K562 (cell line): ENCODE measurements at regions not wholly inside any gene's neighbourhood (a gene's known extent, or its start where the extent isn't known, plus 50 kb on each side); places are given as distances from the start of the nearest gene placed in this dataset.

ENCODE experiments used
- ATAC-seq: fragments of 200-7000 bp; cut with Tn5 transposase; 3 replicates; pipeline ENCODE4 v1.9.1; 2020; ENCODE audit warnings: moderate library complexity
- BruUV-seq: library from RNA; stranded (reverse); fragments of 400-500 nt; replicated peaks from 2 replicates; lab custom pipeline; 2021; lab: Mats Ljungman, UMichigan
- CTCF ChIA-PET: fragments of 300-600 bp; formaldehyde crosslinking; extraction: SDS; loops from one replicate; lab custom pipeline; 2021; ENCODE audit warnings: low intra/inter-chr PET ratio; lab: Yijun Ruan, JAX
- POLR2A ChIA-PET: fragments of 300-600, 350-650 bp; sonication (Branson Sonifier 250); formaldehyde crosslinking; extraction: SDS; loops from one replicate; lab custom pipeline; 2021; ENCODE audit warnings: antibody characterized with exemption, inconsistent platforms; lab: Yijun Ruan, JAX
- DNase-seq, 4 experiments: peaks; one replicate each; pipeline versions ENCODE4 v3.0.0 to v3.0.0-alpha.2; 2011 to 2018; ENCODE audit warnings: low spot score in 3 of 4, mixed read lengths in 3 of 4; ENCODE audit errors: extremely low read depth in 1 of 4
- FAIRE-seq: peaks from 2 replicates; lab custom pipeline; 2011; peaks lifted over from hg19 to GRCh38; lab: Jason Lieb, UNC
- H2AFZ ChIP-seq: 2 replicates; pipeline ENCODE4 v1.6.0; 2011; ENCODE audit warnings: low read depth, low read length, control low read depth, inconsistent platforms
- H3K27ac ChIP-seq: fragments of 200-600 bp; 3 replicates; pipeline ENCODE4 v1.8.0; 2011; ENCODE audit warnings: low read depth, mild to moderate bottlenecking, control low read depth, inconsistent platforms, low read length, moderate library complexity, mixed read lengths; ENCODE audit errors: extremely low read depth
- H3K27me3 ChIP-seq, 2 experiments: fragments of 300-600 bp in 1 of 2; 2 replicates in 1 of 2; 3 replicates in 1 of 2; pipeline versions ENCODE4 v1.6.0 to v1.8.0; 2011; ENCODE audit warnings: inconsistent platforms in 2 of 2, low read length in 2 of 2, mild to moderate bottlenecking in 1 of 2, mixed read lengths in 1 of 2, moderate library complexity in 1 of 2; ENCODE audit not compliant: control insufficient read depth in 2 of 2, insufficient read depth in 2 of 2
- H3K36me3 ChIP-seq: fragments of 300-600 bp; 3 replicates; pipeline ENCODE4 v1.8.0; 2011; ENCODE audit warnings: mild to moderate bottlenecking, low read length, inconsistent platforms; ENCODE audit not compliant: control insufficient read depth, insufficient read depth
- H3K4me1 ChIP-seq, 2 experiments: fragments of 200-600 bp in 1 of 2; replicated peaks in 1 of 2; 2 replicates in 1 of 2; 3 replicates in 1 of 2; pipeline versions ENCODE4 v1.5.1 to v1.8.0; 2011; ENCODE audit warnings: inconsistent platforms in 2 of 2, low read length in 2 of 2, mild to moderate bottlenecking in 1 of 2, mixed read lengths in 1 of 2, moderate library complexity in 1 of 2; ENCODE audit not compliant: control insufficient read depth in 2 of 2, insufficient read depth in 2 of 2
- H3K4me2 ChIP-seq: 2 replicates; pipeline ENCODE4 v1.6.1; 2011; ENCODE audit warnings: low read length, control low read depth, inconsistent platforms, mixed read lengths; ENCODE audit not compliant: insufficient read depth
- H3K4me3 ChIP-seq: fragments of 200-600 bp; sonication (generic), shearing (Covaris generic); 2 replicates; pipeline ENCODE4 v1.5.1; 2016; ENCODE audit warnings: control low read depth, inconsistent platforms
- H3K79me2 ChIP-seq: fragments of 200-600 bp; 3 replicates; pipeline ENCODE4 v1.8.0; 2011; ENCODE audit warnings: low read length, inconsistent platforms; ENCODE audit not compliant: control insufficient read depth, insufficient read depth
- H3K9ac ChIP-seq, 2 experiments: 2 replicates each; pipeline versions ENCODE4 v1.6.0 to v1.6.1; 2011; ENCODE audit warnings: low read depth in 2 of 2, low read length in 2 of 2, control low read depth in 1 of 2, inconsistent platforms in 1 of 2, mild to moderate bottlenecking in 1 of 2, mixed read lengths in 1 of 2; ENCODE audit not compliant: insufficient read depth in 1 of 2
- H3K9me1 ChIP-seq: one replicate; pipeline ENCODE4 v1.6.0; 2011; ENCODE audit warnings: inconsistent platforms, mild to moderate bottlenecking, low read length, moderate library complexity; ENCODE audit not compliant: control insufficient read depth, insufficient read depth
- H3K9me3 ChIP-seq: replicated peaks from 2 replicates; pipeline ENCODE4 v1.5.1; 2011; ENCODE audit warnings: low read depth, low read length, inconsistent platforms; ENCODE audit not compliant: control insufficient read depth, insufficient read depth
- H4K20me1 ChIP-seq: replicated peaks from 2 replicates; pipeline ENCODE4 v1.6.1; 2011; ENCODE audit warnings: low read length, inconsistent platforms, mixed read lengths; ENCODE audit not compliant: control insufficient read depth, insufficient read depth
- HCFC1 ChIP-seq: IDR thresholded peaks from 2 replicates; pipeline ENCODE4 v1.6.1; 2012; ENCODE audit warnings: low read depth, low read length, improper control_type of control experiment
- HEY1 ChIP-seq: fragments of 250-450 bp; sonication (Bioruptor Pico); IDR thresholded peaks from 2 replicates; pipeline ENCODE4 v1.5.0; 2020; ENCODE audit warnings: mild to moderate bottlenecking, moderate library complexity, borderline replicate concordance
- MED1 ChIP-seq: sonication (generic); formaldehyde crosslinking; IDR thresholded peaks from 2 replicates; pipeline ENCODE4 v1.8.1; 2023; ENCODE audit warnings: missing genetic modification reagents, borderline replicate concordance
- NKRF ChIP-seq: fragments of 450-650 bp; IDR thresholded peaks from 2 replicates; pipeline ENCODE4 v1.6.1; 2016; ENCODE audit warnings: borderline replicate concordance
- NONO ChIP-seq, 2 experiments: fragments of 200-400 bp in 1 of 2; fragments of 450-650 bp in 1 of 2; formaldehyde crosslinking in 1 of 2; IDR thresholded peaks; 2 replicates each; pipeline ENCODE4 v1.6.1; 2017; ENCODE audit warnings: low read depth in 2 of 2, mild to moderate bottlenecking in 2 of 2, moderate library complexity in 2 of 2, low read length in 1 of 2
- PBX2 ChIP-seq, 2 experiments: IDR thresholded peaks in 1 of 2; conservative IDR thresholded peaks in 1 of 2; 2 replicates each; pipeline ENCODE4 v1.6.1; 2016; ENCODE audit warnings: low read depth in 2 of 2, mild to moderate bottlenecking in 1 of 2, missing compliant biosample characterization in 1 of 2, missing genetic modification characterization in 1 of 2, moderate library complexity in 1 of 2
- POLR2G ChIP-seq: fragments of 200-400 bp; formaldehyde crosslinking; IDR thresholded peaks from 2 replicates; pipeline ENCODE4 v1.6.1; 2017; ENCODE audit warnings: low read depth, mild to moderate bottlenecking, antibody characterized with exemption, low read length, moderate library complexity
- RBFOX2 ChIP-seq: fragments of 200-400 bp; formaldehyde crosslinking; IDR thresholded peaks from 2 replicates; pipeline ENCODE4 v1.6.1; 2017; ENCODE audit warnings: low read depth, mild to moderate bottlenecking, low read length, moderate library complexity
- SRF ChIP-seq, 2 experiments: fragments of 250-450, 450-650 bp in 1 of 2; sonication (Bioruptor Pico) in 1 of 2; sonication (generic) in 1 of 2; formaldehyde crosslinking; IDR thresholded peaks; 2 replicates each; pipeline versions ENCODE4 v1.5.0 to v1.5.1; 2020 to 2022; ENCODE audit warnings: mild to moderate bottlenecking in 1 of 2, missing genetic modification reagents in 1 of 2
- ZNF224 ChIP-seq: sonication (generic); formaldehyde crosslinking; IDR thresholded peaks from 2 replicates; pipeline ENCODE4 v1.8.0; 2022; ENCODE audit warnings: mild to moderate bottlenecking, missing genetic modification reagents
- ZNF280B ChIP-seq: fragments of 250-450 bp; sonication (Bioruptor Pico); IDR thresholded peaks from 2 replicates; pipeline ENCODE4 v1.5.1; 2021; ENCODE audit warnings: mild to moderate bottlenecking
- ZNF408 ChIP-seq: fragments of 250-450 bp; sonication (Bioruptor Pico); IDR thresholded peaks from 2 replicates; pipeline ENCODE4 v1.4.0; 2020; ENCODE audit warnings: low read depth, mild to moderate bottlenecking, moderate library complexity
- ZNF717 ChIP-seq: fragments of 250-450 bp; sonication (Bioruptor Pico); IDR thresholded peaks from 2 replicates; pipeline ENCODE4 v1.5.0; 2021
- WGBS: fragments of 100-300 bp; shearing (Covaris generic); methylation state at CpG from one replicate; pipeline ENCODE4 v1.1.6; 2016; ENCODE audit warnings: low coverage, mixed read lengths; ENCODE audit not compliant: insufficient coverage; ENCODE audit errors: missing lambda C conversion rate; 5-methylcytosine and 5-hydroxymethylcytosine counted together
- in situ Hi-C: fragments of 300-500 bp; cut with MboI; formaldehyde crosslinking; loops from 4 replicates; pipeline ENCODE4 v1.15.0; 2018; ENCODE audit warnings: inconsistent platforms, mixed read lengths
- intact Hi-C: fragments of 100-400 bp; cut with micrococcal nuclease; formaldehyde crosslinking; loops from 2 replicates; pipeline ENCODE4 v1.14.2; 2022
- TF ChIP-seq, protein P1 (sequence below), 2 experiments: fragments of 450-650 bp in 1 of 2; sonication (generic) in 1 of 2; formaldehyde crosslinking in 1 of 2; IDR thresholded peaks in 1 of 2; conservative IDR thresholded peaks in 1 of 2; 2 replicates each; pipeline versions ENCODE4 v1.6.1 to v1.8.1; 2016 to 2023; ENCODE audit warnings: mild to moderate bottlenecking in 2 of 2, moderate library complexity in 2 of 2, inconsistent platforms in 1 of 2, missing genetic modification reagents in 1 of 2

DNA sequence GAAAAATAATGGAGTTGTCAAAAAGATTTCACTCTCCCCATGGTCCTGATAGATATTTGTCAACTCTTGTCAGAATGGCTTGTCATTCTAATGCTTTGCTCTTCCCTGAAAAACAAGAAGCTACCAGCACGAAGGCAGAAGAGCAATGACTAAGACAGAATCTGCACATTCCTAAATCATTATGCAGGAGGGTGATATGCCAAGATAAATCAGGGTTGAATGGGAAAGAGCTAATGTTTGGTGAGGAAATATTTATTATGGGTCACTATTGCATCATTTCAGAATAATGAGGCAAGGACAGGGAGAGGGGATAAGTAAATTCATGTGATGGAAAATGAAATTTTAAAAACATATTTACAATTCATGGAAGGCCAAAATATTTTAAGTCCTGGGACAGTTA, 297.5 kb upstream of the XYLT1 start:
- no peak for FAIRE-seq
- intact Hi-C loops (no loop called here), in situ Hi-C loops (no loop called here)
- no peak for ATAC-seq
- no peak for DNase-seq
- H3K79me2 ChIP-seq: no peaks in the 10 kb centered on the region
- H2AFZ ChIP-seq: no peak overlapping the region
- no peaks in the 10 kb centered on the region for H3K4me1 ChIP-seq
- ChIA-PET CTCF (no interaction called here), POLR2A (no interaction called here)
- 11% methylated on average over 1 of the region's 1 CpG for WGBS
- no peaks in the 10 kb centered on the region for H3K27me3 ChIP-seq
- H3K9me1 ChIP-seq: no peaks in the 10 kb centered on the region
- H3K9ac ChIP-seq: no peak overlapping the region
- BruUV-seq: no TSS peak
- H3K36me3 ChIP-seq: no peaks in the 10 kb centered on the region
- no peaks in the 10 kb centered on the region for H4K20me1 ChIP-seq
- no peak overlapping the region for H3K4me2 ChIP-seq
- H3K27ac ChIP-seq: no peak overlapping the region
- H3K4me3 ChIP-seq: no peak overlapping the region
- no peaks in the 10 kb centered on the region for H3K9me3 ChIP-seq
- TF ChIP-seq ZNF408 (CRISPR knock-in tag) (no peak), ZNF717 (no peak), PBX2 (CRISPR knock-in tag; IDR thresholded peaks at IDR 0.05; ENCODE audit: low read depth) (no peak), PBX2 (tag; conservative IDR thresholded peaks at IDR 0.05; ENCODE audit: low read depth) (0 out of 2 replicates have a peak, but pooled peaks have one; percentile 38), HEY1 (CRISPR knock-in tag) (no peak), ZNF280B (CRISPR knock-in tag) (no peak), ZNF224 (CRISPR knock-in tag) (no peak), HCFC1 (no peak), NONO (IDR thresholded peaks at IDR 0.05; ENCODE audit: low read depth in 2 of 2, low read length in 1 of 2) (no peak), RBFOX2 (no peak), NKRF (no peak), POLR2G (no peak), MED1 (CRISPR knock-in tag) (no peak), SRF (CRISPR knock-in tag; IDR thresholded peaks at IDR 0.05) (no peak)
- TF ChIP-seq, protein P1, sequence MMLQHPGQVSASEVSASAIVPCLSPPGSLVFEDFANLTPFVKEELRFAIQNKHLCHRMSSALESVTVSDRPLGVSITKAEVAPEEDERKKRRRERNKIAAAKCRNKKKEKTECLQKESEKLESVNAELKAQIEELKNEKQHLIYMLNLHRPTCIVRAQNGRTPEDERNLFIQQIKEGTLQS (IDR thresholded peaks at IDR 0.05): peak; percentile 16; the same call in 1 of the 2 replicates
- TF ChIP-seq, protein P1 (CRISPR knock-in tag; conservative IDR thresholded peaks at IDR 0.05): no peak
